ENCODE measurements at regions not wholly inside any gene's neighbourhood (a gene's known extent, or its start where the extent isn't known, plus 50 kb on each side); places are given as distances from the start of the nearest gene placed in this dataset.

GRCh38 chr5:117133198-117133597 is 558.6 kb upstream of the SEMA6A start:
- TF ChIP-seq CTCF (IDR thresholded peaks at IDR 0.05) (no peak), POLR2A (IDR thresholded peaks at IDR 0.05) (no peak)

Data from thyroid gland (tissue), 4 donors.